ENCODE measurements at regions not wholly inside any gene's neighbourhood (a gene's known extent, or its start where the extent isn't known, plus 50 kb on each side); places are given as distances from the start of the nearest gene placed in this dataset.

DNA sequence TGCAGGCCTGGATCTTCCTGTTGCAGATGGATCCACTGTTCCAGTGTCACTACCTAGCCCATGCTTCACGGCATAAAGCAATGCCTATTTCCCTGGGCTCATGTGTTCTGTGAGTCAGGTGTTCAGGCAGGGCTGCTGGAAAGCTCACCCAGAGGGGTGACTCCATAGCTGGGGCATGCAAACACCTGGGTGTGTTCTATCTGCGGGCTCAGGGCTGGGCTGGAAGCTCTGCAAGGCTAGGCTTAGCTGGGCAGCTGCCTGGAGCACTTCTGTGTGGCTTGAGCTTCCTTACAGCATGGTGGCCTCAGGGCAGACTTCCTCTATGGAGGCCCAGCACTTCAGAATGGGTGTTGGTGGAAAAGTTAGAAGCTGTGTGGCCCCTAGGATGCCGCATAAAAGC, 139.9 kb downstream of the GADD45G start:
- H3K36me3 Mint-ChIP-seq (ENCODE audit: insufficient read depth) = no peaks in the 10 kb centered on the region
- TF ChIP-seq, protein P1, sequence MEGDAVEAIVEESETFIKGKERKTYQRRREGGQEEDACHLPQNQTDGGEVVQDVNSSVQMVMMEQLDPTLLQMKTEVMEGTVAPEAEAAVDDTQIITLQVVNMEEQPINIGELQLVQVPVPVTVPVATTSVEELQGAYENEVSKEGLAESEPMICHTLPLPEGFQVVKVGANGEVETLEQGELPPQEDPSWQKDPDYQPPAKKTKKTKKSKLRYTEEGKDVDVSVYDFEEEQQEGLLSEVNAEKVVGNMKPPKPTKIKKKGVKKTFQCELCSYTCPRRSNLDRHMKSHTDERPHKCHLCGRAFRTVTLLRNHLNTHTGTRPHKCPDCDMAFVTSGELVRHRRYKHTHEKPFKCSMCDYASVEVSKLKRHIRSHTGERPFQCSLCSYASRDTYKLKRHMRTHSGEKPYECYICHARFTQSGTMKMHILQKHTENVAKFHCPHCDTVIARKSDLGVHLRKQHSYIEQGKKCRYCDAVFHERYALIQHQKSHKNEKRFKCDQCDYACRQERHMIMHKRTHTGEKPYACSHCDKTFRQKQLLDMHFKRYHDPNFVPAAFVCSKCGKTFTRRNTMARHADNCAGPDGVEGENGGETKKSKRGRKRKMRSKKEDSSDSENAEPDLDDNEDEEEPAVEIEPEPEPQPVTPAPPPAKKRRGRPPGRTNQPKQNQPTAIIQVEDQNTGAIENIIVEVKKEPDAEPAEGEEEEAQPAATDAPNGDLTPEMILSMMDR (IDR thresholded peaks at IDR 0.05; ENCODE audit: unreplicated experiment) = no peak
- no peak overlapping the region for H3K27ac Mint-ChIP-seq
- no peak overlapping the region for H3K4me3 Mint-ChIP-seq (ENCODE audit: low read depth)
- peaks cover 3% of the 10 kb centered on the region for H3K4me1 Mint-ChIP-seq (ENCODE audit: low read depth)
- no peak for DNase-seq (ENCODE audit: low spot score, unreplicated experiment)
- H3K27me3 Mint-ChIP-seq = peaks cover 30% of the 10 kb centered on the region
- no peaks in the 10 kb centered on the region for H3K9me3 Mint-ChIP-seq (ENCODE audit: low read depth)

DNA sequence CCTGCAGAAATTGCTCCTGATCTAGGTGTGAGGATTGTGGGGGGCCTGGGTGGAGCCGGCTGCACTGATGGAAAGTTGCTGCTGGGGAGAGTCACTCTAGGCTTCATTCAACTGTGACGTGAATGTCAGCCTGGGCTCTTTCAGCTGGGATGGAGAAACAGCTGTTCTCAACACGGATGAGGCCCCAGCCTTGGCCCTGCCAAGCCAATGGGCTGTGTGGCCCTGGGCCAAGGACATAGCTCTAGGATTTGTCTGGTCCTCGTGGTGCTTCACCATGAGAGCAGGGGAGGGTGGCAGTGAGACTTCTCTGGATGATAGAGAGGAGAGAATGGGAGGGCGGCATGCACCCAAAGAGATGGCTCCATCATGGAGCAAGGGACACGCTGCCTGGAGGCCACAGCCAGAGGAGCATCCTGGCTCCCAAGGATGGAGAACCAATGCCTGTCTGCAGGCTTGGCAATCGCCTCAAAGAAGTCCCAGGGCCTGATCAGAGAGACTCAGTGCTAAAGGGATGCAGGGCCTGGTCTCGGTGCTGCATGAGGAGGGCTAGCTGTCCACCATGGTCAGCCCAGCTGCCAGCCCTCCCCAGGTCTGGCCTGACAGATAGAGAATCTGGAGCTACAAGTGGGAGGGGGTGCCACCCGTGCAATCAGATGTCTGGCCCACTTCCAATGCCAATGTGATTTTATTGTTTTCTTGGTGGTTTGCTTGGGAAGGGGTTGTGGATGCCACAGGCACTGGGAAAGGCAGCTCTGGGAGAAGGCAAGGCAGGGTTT, 141.0 kb downstream of the GADD45G start:
- Mint-ChIP-seq H3K27me3 (peaks cover 21% of the 10 kb centered on the region), H3K9me3 (ENCODE audit: low read depth) (no peaks in the 10 kb centered on the region), H3K27ac (no peak overlapping the region), H3K4me3 (ENCODE audit: low read depth) (no peak overlapping the region), H3K36me3 (ENCODE audit: insufficient read depth) (no peaks in the 10 kb centered on the region), H3K4me1 (ENCODE audit: low read depth) (peaks cover 3% of the 10 kb centered on the region)
- no peak for DNase-seq (ENCODE audit: low spot score, unreplicated experiment)
- TF ChIP-seq, protein P1 (IDR thresholded peaks at IDR 0.05; ENCODE audit: unreplicated experiment) = no peak

DNA sequence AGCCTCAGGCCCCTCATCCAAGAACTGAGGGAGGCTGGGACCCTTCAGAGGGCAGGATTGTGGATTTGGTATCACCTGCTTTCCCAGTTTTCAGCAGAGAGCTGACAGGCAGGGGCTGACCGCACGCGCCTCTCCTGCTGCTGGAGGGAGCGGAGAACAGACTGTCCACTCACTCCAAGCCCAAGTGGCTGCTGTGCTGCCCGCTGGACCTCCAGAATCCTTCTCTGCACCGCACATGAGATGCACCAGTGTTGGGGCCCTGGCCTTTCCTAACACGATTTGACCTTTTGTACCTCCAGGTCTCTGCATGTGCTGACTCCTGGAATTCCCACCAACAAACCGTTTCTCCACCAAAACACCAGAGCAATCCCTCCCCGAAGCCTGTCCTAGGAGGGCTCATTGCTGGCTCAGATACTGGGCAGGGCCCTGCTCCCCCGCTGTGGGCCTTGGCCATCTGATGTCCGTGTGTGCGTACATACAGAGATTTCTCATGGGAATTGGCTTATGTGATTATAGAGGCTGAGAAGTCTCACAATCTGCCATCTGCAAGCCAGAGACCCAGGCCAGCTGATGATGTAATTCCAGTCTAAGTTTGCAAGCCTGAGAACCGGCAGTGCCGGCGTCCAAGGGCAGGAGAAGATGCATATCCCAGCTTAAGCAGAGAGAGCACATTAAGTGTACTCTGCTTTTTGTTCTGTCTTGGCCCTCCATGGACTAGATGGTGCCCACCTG, 141.7 kb downstream of the GADD45G start:
- H3K27ac Mint-ChIP-seq = no peak overlapping the region
- H3K36me3 Mint-ChIP-seq (ENCODE audit: insufficient read depth) = no peaks in the 10 kb centered on the region
- H3K9me3 Mint-ChIP-seq (ENCODE audit: low read depth) = no peaks in the 10 kb centered on the region
- DNase-seq (ENCODE audit: low spot score, unreplicated experiment) = no peak
- TF ChIP-seq, protein P1 (IDR thresholded peaks at IDR 0.05; ENCODE audit: unreplicated experiment) = no peak
- H3K4me3 Mint-ChIP-seq (ENCODE audit: low read depth) = no peak overlapping the region
- H3K4me1 Mint-ChIP-seq (ENCODE audit: low read depth) = peaks cover 3% of the 10 kb centered on the region
- peaks cover 18% of the 10 kb centered on the region for H3K27me3 Mint-ChIP-seq

DNA sequence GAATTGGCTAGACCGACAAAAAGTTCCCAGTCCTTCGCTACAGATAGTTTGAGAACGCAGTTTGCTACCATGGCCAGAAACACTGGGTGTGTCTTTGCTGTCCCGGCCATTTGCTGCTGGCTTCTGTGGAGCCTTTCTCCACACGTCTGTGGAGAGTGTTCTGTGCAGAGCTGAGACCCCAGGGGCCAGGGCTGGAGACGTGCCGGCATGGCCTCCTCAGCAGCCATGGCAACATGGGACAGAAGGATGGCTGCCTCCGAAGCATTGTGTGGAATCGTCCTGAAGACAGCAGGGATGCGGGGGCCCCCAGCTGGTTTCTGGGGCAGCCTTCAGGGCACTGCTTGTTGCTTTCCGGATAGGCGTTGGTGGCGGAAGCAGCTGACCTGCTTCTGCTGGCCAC, 142.8 kb downstream of the GADD45G start:
- H3K4me3 Mint-ChIP-seq (ENCODE audit: low read depth) = no peak overlapping the region
- no peaks in the 10 kb centered on the region for H3K36me3 Mint-ChIP-seq (ENCODE audit: insufficient read depth)
- H3K27me3 Mint-ChIP-seq = peaks cover 18% of the 10 kb centered on the region
- no peaks in the 10 kb centered on the region for H3K9me3 Mint-ChIP-seq (ENCODE audit: low read depth)
- peaks cover 3% of the 10 kb centered on the region for H3K4me1 Mint-ChIP-seq (ENCODE audit: low read depth)
- DNase-seq (ENCODE audit: low spot score, unreplicated experiment) = no peak
- TF ChIP-seq, protein P1 (IDR thresholded peaks at IDR 0.05; ENCODE audit: unreplicated experiment) = no peak
- no peak overlapping the region for H3K27ac Mint-ChIP-seq

DNA sequence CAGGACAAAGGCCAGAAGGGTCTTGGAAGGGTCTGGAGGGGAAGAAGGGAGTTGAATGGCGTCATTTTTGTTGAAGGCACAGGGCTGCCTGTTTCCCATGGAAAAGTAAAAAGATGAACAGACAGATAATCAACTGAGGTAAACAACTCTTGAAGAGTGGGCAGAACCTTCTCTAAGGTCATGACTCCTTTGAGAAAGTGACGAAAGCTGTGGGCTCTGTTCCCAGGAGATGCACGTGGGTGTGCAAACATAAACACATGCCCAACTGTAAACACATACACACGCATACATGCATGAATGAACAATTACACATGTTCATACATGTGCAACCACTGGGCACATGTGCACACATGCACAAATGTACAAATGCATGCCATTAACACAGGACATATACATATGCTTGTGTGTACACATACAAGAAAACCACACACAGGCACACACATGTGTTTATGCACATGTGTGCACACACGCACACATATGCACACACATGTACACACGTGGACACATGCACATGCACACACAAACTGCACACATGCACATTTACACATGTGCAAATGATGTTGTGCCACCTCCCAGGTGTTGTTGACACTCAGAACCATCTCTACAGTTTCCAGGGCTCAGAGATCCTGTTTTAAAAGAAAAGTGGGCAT, 143.3 kb downstream of the GADD45G start:
- Mint-ChIP-seq H3K4me3 (ENCODE audit: low read depth) (no peak overlapping the region), H3K36me3 (ENCODE audit: insufficient read depth) (no peaks in the 10 kb centered on the region), H3K27ac (no peak overlapping the region), H3K4me1 (ENCODE audit: low read depth) (peaks cover 3% of the 10 kb centered on the region), H3K27me3 (peaks cover 18% of the 10 kb centered on the region), H3K9me3 (ENCODE audit: low read depth) (no peaks in the 10 kb centered on the region)
- TF ChIP-seq, protein P1 (IDR thresholded peaks at IDR 0.05; ENCODE audit: unreplicated experiment) = no peak
- no peak for DNase-seq (ENCODE audit: low spot score, unreplicated experiment)
